ENCODE measurements at regions not wholly inside any gene's neighbourhood (a gene's known extent, or its start where the extent isn't known, plus 50 kb on each side); places are given as distances from the start of the nearest gene placed in this dataset.
"Not testable (repeated sequence)": the region's sequence is repeated elsewhere in the genome, so short reads cannot be mapped to it uniquely, and the experiment has no call there.

DNA sequence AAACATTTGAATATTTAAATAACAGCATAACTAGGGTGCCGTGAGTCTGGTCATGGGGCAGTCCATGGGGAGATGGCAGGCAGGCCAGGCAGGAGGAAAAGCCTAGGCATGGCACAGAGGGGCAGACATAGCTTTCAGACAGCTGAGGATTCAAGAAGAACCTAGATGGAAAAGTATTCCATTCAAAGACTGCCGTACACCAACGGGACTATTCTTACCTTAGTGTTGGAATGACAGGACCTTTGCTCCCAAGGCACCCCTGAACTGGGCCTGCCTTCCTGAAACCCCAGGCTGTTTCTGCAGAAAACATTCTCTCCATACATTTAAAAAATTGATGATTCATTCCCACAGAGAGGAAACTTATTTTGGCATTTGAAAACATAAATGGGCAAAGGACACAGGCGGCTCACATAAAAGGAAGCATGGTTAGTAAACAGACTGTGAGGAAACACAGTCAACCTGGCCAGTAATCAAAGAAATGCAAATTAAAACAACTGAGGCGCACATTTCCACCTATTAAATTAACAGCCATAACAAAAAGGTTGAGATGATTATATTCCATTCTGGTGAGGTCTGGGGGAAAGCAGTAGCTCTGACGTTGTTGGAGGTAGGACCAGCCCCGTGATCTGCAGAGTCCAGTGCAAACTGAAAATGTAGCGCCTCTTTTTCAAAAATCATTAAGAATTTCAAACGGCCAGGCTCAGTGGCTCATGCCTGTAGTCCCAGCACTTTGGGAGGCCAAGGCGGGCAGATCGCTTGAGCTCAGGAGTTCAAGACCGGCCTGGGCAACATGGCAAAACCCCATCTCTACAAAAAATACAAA is 71.3 kb upstream of the SMAD3 start:
- Mint-ChIP-seq H3K36me3 (ENCODE audit: low read depth) (no peaks in the 10 kb centered on the region), H3K4me1 (no peaks in the 10 kb centered on the region), H3K4me3 (no peak overlapping the region), H3K27ac (ENCODE audit: unreplicated experiment) (no peak overlapping the region), H3K27me3 (ENCODE audit: low read depth) (peaks cover 9% of the 10 kb centered on the region), H3K9me3 (no peaks in the 10 kb centered on the region)
- DNase-seq (ENCODE audit: low read depth, low spot score) = no peak
- TF ChIP-seq, protein P1, sequence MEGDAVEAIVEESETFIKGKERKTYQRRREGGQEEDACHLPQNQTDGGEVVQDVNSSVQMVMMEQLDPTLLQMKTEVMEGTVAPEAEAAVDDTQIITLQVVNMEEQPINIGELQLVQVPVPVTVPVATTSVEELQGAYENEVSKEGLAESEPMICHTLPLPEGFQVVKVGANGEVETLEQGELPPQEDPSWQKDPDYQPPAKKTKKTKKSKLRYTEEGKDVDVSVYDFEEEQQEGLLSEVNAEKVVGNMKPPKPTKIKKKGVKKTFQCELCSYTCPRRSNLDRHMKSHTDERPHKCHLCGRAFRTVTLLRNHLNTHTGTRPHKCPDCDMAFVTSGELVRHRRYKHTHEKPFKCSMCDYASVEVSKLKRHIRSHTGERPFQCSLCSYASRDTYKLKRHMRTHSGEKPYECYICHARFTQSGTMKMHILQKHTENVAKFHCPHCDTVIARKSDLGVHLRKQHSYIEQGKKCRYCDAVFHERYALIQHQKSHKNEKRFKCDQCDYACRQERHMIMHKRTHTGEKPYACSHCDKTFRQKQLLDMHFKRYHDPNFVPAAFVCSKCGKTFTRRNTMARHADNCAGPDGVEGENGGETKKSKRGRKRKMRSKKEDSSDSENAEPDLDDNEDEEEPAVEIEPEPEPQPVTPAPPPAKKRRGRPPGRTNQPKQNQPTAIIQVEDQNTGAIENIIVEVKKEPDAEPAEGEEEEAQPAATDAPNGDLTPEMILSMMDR (conservative IDR thresholded peaks at IDR 0.05) = no peak

DNA sequence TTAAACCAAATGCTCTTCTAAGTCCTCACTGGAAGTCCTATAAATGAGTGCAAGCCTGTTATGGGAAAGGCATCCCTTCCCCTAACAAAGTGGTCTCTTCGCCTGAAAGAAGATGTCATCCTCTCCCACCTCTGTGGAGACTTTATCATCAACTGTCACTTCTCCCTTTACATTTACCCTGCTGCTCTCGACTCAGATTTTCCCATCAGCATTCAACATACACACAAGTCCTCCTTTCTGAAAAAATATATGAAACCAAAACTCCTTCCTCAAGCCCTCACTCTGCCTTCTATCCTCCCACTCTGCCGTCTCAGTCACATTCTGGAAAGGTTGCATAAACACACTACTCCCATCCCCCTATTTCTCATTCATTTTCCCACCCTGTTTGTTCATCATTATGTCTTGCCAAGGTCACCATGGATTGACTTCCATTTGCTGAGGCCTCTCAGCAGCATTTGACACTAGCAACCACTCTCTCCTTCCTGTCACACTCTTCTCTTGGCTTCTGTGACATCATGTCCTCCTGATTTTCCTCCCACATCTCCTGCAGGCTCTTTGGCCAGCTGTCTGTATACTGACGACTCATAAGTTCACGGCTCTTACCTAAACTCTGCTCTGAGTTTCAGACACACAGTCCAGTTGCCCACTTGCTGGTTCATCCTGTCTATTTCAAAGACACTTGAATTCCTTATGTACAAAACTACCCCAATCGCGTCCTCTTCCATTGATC is 70.3 kb upstream of the SMAD3 start:
- Mint-ChIP-seq H3K27ac (ENCODE audit: unreplicated experiment) (no peak overlapping the region), H3K9me3 (peaks cover 2% of the 10 kb centered on the region), H3K4me1 (no peaks in the 10 kb centered on the region), H3K27me3 (ENCODE audit: low read depth) (peaks cover 9% of the 10 kb centered on the region), H3K36me3 (ENCODE audit: low read depth) (no peaks in the 10 kb centered on the region), H3K4me3 (no peak overlapping the region)
- DNase-seq (ENCODE audit: low read depth, low spot score) = no peak
- TF ChIP-seq, protein P1 (conservative IDR thresholded peaks at IDR 0.05) = no peak

DNA sequence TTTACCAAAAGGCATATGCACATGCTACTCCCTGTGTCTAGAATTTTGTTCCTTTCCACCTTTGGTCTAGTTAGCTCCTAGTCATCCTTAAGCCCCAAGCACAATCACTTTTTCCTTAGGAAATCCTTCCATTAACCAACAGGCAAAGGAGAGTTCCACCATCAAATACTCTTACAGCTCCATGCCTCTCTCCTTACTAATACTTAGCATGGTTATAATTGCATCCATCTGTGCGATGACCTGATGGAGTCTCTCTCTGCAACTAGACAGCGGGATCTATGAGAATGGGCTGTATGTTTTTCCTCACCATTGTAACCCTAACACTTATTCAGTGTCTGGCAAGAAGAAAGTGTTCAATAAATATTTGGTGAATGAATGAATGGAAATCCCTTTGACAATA is 69.3 kb upstream of the SMAD3 start:
- peaks cover 9% of the 10 kb centered on the region for H3K27me3 Mint-ChIP-seq (ENCODE audit: low read depth)
- no peaks in the 10 kb centered on the region for H3K36me3 Mint-ChIP-seq (ENCODE audit: low read depth)
- DNase-seq (ENCODE audit: low read depth, low spot score) = no peak
- no peak overlapping the region for H3K4me3 Mint-ChIP-seq
- peaks cover 2% of the 10 kb centered on the region for H3K9me3 Mint-ChIP-seq
- no peaks in the 10 kb centered on the region for H3K4me1 Mint-ChIP-seq
- no peak overlapping the region for H3K27ac Mint-ChIP-seq (ENCODE audit: unreplicated experiment)
- TF ChIP-seq, protein P1 (conservative IDR thresholded peaks at IDR 0.05) = no peak

DNA sequence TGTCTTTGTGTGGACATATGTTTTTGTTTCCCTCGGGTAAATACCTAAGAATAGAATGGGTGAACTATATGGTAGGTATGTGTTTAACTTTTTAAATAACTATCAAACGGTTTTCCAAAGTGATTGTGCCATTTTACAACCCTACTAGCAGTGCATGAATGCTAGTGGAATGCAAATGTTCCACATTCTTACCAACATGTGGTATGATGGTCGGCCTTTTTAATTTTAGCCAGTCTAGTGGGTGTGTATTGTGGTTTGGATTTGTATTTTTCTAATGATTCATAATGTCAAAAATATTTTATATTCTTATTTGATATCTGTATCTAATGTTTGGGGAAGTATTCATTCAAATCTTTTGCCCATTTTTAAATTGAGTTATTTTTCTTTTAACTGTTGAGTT is 68.2 kb upstream of the SMAD3 start:
- no peak overlapping the region for H3K4me3 Mint-ChIP-seq
- H3K27ac Mint-ChIP-seq (ENCODE audit: unreplicated experiment) = no peak overlapping the region
- no peak for DNase-seq (ENCODE audit: low read depth, low spot score)
- peaks cover 5% of the 10 kb centered on the region for H3K27me3 Mint-ChIP-seq (ENCODE audit: low read depth)
- H3K9me3 Mint-ChIP-seq = peaks cover 2% of the 10 kb centered on the region
- H3K4me1 Mint-ChIP-seq = no peaks in the 10 kb centered on the region
- H3K36me3 Mint-ChIP-seq (ENCODE audit: low read depth) = no peaks in the 10 kb centered on the region
- TF ChIP-seq, protein P1 (conservative IDR thresholded peaks at IDR 0.05) = no peak

DNA sequence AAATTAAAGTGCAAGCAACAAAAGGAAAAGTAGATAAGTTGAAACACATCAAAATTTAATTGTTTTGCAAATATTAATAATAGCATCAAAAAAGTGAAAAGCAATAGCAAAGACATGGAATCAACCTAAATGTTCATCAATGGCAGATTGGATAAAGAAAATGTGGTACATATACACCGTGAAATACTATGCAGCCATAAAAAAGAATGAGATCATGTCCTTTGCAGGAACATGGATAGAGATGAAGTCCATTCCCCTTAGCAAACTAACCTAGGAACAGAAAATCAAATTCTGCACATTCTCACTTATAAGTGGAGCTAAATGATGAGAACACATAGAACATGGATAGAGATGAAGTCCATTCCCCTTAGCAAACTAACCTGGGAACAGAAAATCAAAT is 67.2 kb upstream of the SMAD3 start:
- not testable (repeated sequence) for H3K9me3 Mint-ChIP-seq; H3K27me3 Mint-ChIP-seq (ENCODE audit: low read depth); H3K4me1 Mint-ChIP-seq; H3K4me3 Mint-ChIP-seq; DNase-seq (ENCODE audit: low read depth, low spot score); H3K36me3 Mint-ChIP-seq (ENCODE audit: low read depth); H3K27ac Mint-ChIP-seq (ENCODE audit: unreplicated experiment)

Measured in neural crest cell (in vitro differentiated cells).